IMR-90 (cell line): ENCODE measurements at regions not wholly inside any gene's neighbourhood (a gene's known extent, or its start where the extent isn't known, plus 50 kb on each side); places are given as distances from the start of the nearest gene placed in this dataset.

Source experiments
- ATAC-seq: fragments of 200-7000 bp; cut with Tn5 transposase; 2 replicates; pipeline ENCODE4 v1.9.1; 2020; ENCODE audit warnings: low read depth, mild to moderate bottlenecking, moderate library complexity
- BruUV-seq: library from RNA; stranded (reverse); fragments of 400-500 nt; replicated peaks from 2 replicates; lab custom pipeline; 2021; lab: Mats Ljungman, UMichigan
- CTCF ChIA-PET: fragments of 300-600 bp; formaldehyde crosslinking; extraction: SDS; loops from one replicate; lab custom pipeline; 2021; ENCODE audit warnings: antibody characterized with exemption; lab: Yijun Ruan, JAX
- POLR2A ChIA-PET: fragments of 300-600 bp; sonication (Branson Sonifier 250); formaldehyde crosslinking; loops from one replicate; lab custom pipeline; 2022; ENCODE audit warnings: antibody characterized with exemption; ENCODE audit not compliant: unreplicated experiment; lab: Charles Lee
- DNase-seq: peaks from one replicate; pipeline ENCODE4 v3.0.0; 2013
- H2AFZ ChIP-seq: replicated peaks from 2 replicates; pipeline ENCODE3; 2013; ENCODE audit warnings: low read length, mild to moderate bottlenecking; ENCODE audit not compliant: poor library complexity
- H2AK5ac ChIP-seq: 2 replicates; pipeline ENCODE4 v1.6.1; 2013; ENCODE audit warnings: low read depth, low read length, inconsistent platforms
- H2AK9ac ChIP-seq: replicated peaks from 2 replicates; pipeline ENCODE3; 2013; ENCODE audit warnings: mild to moderate bottlenecking, low read depth, low read length, moderate library complexity; ENCODE audit not compliant: poor library complexity
- H2BK120ac ChIP-seq: 2 replicates; pipeline ENCODE4 v1.6.1; 2013; ENCODE audit warnings: low read depth, low read length, inconsistent platforms
- H2BK15ac ChIP-seq: 3 replicates; pipeline ENCODE4 v1.6.1; 2013; ENCODE audit warnings: low read depth, low read length, inconsistent platforms
- H2BK20ac ChIP-seq: 2 replicates; pipeline ENCODE4 v1.6.1; 2013; ENCODE audit warnings: low read depth, mild to moderate bottlenecking, inconsistent platforms, low read length, moderate library complexity
- H2BK5ac ChIP-seq: 2 replicates; pipeline ENCODE4 v1.6.1; 2013; ENCODE audit warnings: mild to moderate bottlenecking, low read depth, low read length, inconsistent platforms; ENCODE audit not compliant: poor library complexity, severe bottlenecking
- H3K14ac ChIP-seq: replicated peaks from 2 replicates; pipeline ENCODE4 v1.6.1; 2013; ENCODE audit warnings: low read depth, low read length, inconsistent platforms
- H3K18ac ChIP-seq: 2 replicates; pipeline ENCODE4 v1.6.1; 2013; ENCODE audit warnings: low read depth, low read length, control low read depth
- H3K23ac ChIP-seq: 2 replicates; pipeline ENCODE4 v1.6.1; 2013; ENCODE audit warnings: low read depth, low read length, inconsistent platforms
- H3K27ac ChIP-seq: 2 replicates; pipeline ENCODE4 v1.5.1; 2013; ENCODE audit warnings: mild to moderate bottlenecking, control low read depth, low read length; ENCODE audit not compliant: insufficient read depth
- H3K27me3 ChIP-seq: 2 replicates; pipeline ENCODE4 v1.6.1; 2013; ENCODE audit warnings: low read length; ENCODE audit not compliant: control insufficient read depth, insufficient read depth
- H3K36me3 ChIP-seq: 2 replicates; pipeline ENCODE4 v1.6.1; 2013; ENCODE audit warnings: low read length, mixed read lengths; ENCODE audit not compliant: control insufficient read depth, insufficient read depth
- H3K4ac ChIP-seq: 2 replicates; pipeline ENCODE4 v1.6.1; 2013; ENCODE audit warnings: low read depth, low read length, inconsistent platforms
- H3K4me1 ChIP-seq: 2 replicates; pipeline ENCODE4 v1.6.1; 2013; ENCODE audit warnings: low read length, mixed read lengths; ENCODE audit not compliant: control insufficient read depth, insufficient read depth
- H3K4me2 ChIP-seq: 2 replicates; pipeline ENCODE4 v1.6.1; 2013; ENCODE audit warnings: low read depth, mild to moderate bottlenecking, control low read depth, low read length, moderate library complexity
- H3K4me3 ChIP-seq: 2 replicates; pipeline ENCODE4 v1.5.1; 2013; ENCODE audit warnings: low read depth, mild to moderate bottlenecking, control low read depth, low read length, moderate library complexity; ENCODE audit not compliant: insufficient read depth
- H3K56ac ChIP-seq: 2 replicates; pipeline ENCODE4 v1.6.1; 2013; ENCODE audit warnings: low read length, inconsistent platforms; ENCODE audit not compliant: insufficient read depth; ENCODE audit errors: extremely low read depth
- H3K79me1 ChIP-seq, 2 experiments: 2 replicates each; pipeline ENCODE4 v1.6.1; 2013; ENCODE audit warnings: low read length in 2 of 2, inconsistent platforms in 1 of 2, low read depth in 1 of 2
- H3K9ac ChIP-seq: 2 replicates; pipeline ENCODE4 v1.6.1; 2013; ENCODE audit warnings: low read depth, low read length, control low read depth
- H3K9me1 ChIP-seq: 2 replicates; pipeline ENCODE4 v1.6.1; 2013; ENCODE audit warnings: low read length, inconsistent platforms; ENCODE audit not compliant: insufficient read depth
- H3K9me3 ChIP-seq: 2 replicates; pipeline ENCODE4 v1.6.1; 2013; ENCODE audit warnings: low read length; ENCODE audit not compliant: control insufficient read depth, insufficient read depth
- H4K20me1 ChIP-seq: 2 replicates; pipeline ENCODE4 v1.6.1; 2013; ENCODE audit warnings: low read length, inconsistent platforms; ENCODE audit not compliant: insufficient read depth
- H4K5ac ChIP-seq: 2 replicates; pipeline ENCODE4 v1.6.1; 2013; ENCODE audit warnings: mild to moderate bottlenecking, low read depth, low read length, control low read depth
- H4K8ac ChIP-seq, 2 experiments: 2 replicates each; pipeline ENCODE4 v1.6.1; 2013; ENCODE audit warnings: low read depth in 2 of 2, low read length in 2 of 2, control low read depth in 1 of 2, inconsistent platforms in 1 of 2
- H4K91ac ChIP-seq: 2 replicates; pipeline ENCODE4 v1.6.1; 2013; ENCODE audit warnings: low read depth, low read length, inconsistent platforms; ENCODE audit not compliant: insufficient read depth
- BHLHE40 ChIP-seq: fragments of 150-350 bp; IDR thresholded peaks from 2 replicates; pipeline ENCODE4 v1.6.1; 2016; ENCODE audit warnings: mild to moderate bottlenecking, low read depth, low read length
- CHD1 ChIP-seq: IDR thresholded peaks from 2 replicates; pipeline ENCODE4 v1.6.1; 2012; ENCODE audit warnings: low read depth, low read length, improper control_type of control experiment
- FOS ChIP-seq: fragments of 150-350 bp; IDR thresholded peaks from 2 replicates; pipeline ENCODE4 v1.6.1; 2016; ENCODE audit warnings: low read depth, low read length
- MAZ ChIP-seq: IDR thresholded peaks from 2 replicates; pipeline ENCODE4 v1.6.1; 2012; ENCODE audit warnings: low read depth, mild to moderate bottlenecking, low read length, improper control_type of control experiment, moderate library complexity, borderline replicate concordance
- POLR2A ChIP-seq: IDR thresholded peaks from 2 replicates; pipeline ENCODE4 v1.6.1; 2012; ENCODE audit warnings: mild to moderate bottlenecking, low read depth, low read length
- RCOR1 ChIP-seq: IDR thresholded peaks from 2 replicates; pipeline ENCODE4 v1.6.1; 2012; ENCODE audit warnings: mild to moderate bottlenecking, low read length, improper control_type of control experiment; ENCODE audit not compliant: insufficient replicate concordance
- RFX5 ChIP-seq: IDR thresholded peaks from 2 replicates; pipeline ENCODE4 v1.8.0; 2012; ENCODE audit warnings: low read depth, mild to moderate bottlenecking, low read length, moderate library complexity
- WGBS, 2 experiments: methylation state at CpG; one replicate each; pipeline versions ENCODE4 v1.1.5 to v1.1.7; 2013; ENCODE audit warnings: missing lambda C conversion rate in 2 of 2; ENCODE audit not compliant: insufficient read length in 1 of 2; ENCODE audit errors: extremely low coverage in 2 of 2; 5-methylcytosine and 5-hydroxymethylcytosine counted together
- dilution Hi-C: fragments of 300-500 bp; cut with HindIII; formaldehyde crosslinking; loops from one replicate; pipeline ENCODE4 v1.14.3; 2018; ENCODE audit warnings: low sequenced_read_pairs; ENCODE audit not compliant: unreplicated experiment
- in situ Hi-C: fragments of 300-500 bp; cut with MboI; formaldehyde crosslinking; loops from 3 replicates; pipeline ENCODE4 v1.14.3; 2019; ENCODE audit warnings: low sequenced_read_pairs, inconsistent platforms, mixed read lengths
- intact Hi-C: fragments of 100-400 bp; cut with micrococcal nuclease; formaldehyde crosslinking; loops from 2 replicates; pipeline ENCODE4 v1.10.0; 2022
- TF ChIP-seq, protein P1 (sequence below): fragments of 150-350 bp; IDR thresholded peaks from 2 replicates; pipeline ENCODE4 v1.6.1; 2016; ENCODE audit warnings: low read depth, mild to moderate bottlenecking, low read length, moderate library complexity, borderline replicate concordance
- TF ChIP-seq, protein P2 (sequence below): fragments of 150-350 bp; IDR thresholded peaks from 2 replicates; pipeline ENCODE4 v1.6.1; 2017; ENCODE audit warnings: mild to moderate bottlenecking, antibody characterized with exemption, low read length, low read depth

DNA sequence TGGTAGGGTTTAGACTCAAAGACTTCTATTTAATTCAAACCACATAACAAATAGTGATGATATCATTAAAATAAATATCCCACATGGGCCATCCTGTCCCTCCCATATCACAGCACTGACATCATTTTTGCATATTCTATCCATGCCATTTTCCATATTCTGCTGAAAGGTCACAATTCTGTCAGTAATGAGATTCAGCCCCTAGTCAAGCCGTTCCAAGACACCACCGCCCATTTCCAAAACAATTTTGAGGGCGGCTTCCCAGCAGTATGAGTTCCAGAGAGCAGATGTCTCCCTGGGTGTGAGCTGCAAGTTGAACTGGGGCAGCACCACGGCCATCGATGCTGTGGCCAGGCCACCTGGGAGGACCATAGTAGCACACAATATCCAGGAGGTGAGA is 65.1 kb upstream of the PLEKHG1 start:
- ChIA-PET POLR2A (no interaction called here), CTCF (no interaction called here)
- no peak overlapping the region for H4K91ac ChIP-seq
- ATAC-seq (no peak), DNase-seq (no peak)
- no TSS peak for BruUV-seq
- H4K20me1 ChIP-seq, result no peaks in the 10 kb centered on the region
- H2BK15ac ChIP-seq, result no peak overlapping the region
- 67% methylated on average over 1 of the region's 5 CpGs; no CpG with 5 or more reads in 1 of the 2 experiments for WGBS, 2 experiments
- no peak overlapping the region for H3K14ac ChIP-seq
- no peak overlapping the region for H3K4me2 ChIP-seq
- no peak overlapping the region for H3K18ac ChIP-seq
- H3K36me3 ChIP-seq, result no peaks in the 10 kb centered on the region
- H3K27ac ChIP-seq, result no peak overlapping the region
- in situ Hi-C loops (no loop called here), dilution Hi-C loops (no loop called here), intact Hi-C loops (no loop called here)
- no peak overlapping the region for H2BK120ac ChIP-seq
- H3K9me3 ChIP-seq, result no peaks in the 10 kb centered on the region
- H3K79me1 ChIP-seq, result no peaks in the 10 kb centered on the region
- no peak overlapping the region for H2BK5ac ChIP-seq
- no peak overlapping the region for H2AK9ac ChIP-seq
- H3K23ac ChIP-seq, result no peak overlapping the region
- H3K4ac ChIP-seq, result no peak overlapping the region
- no peak overlapping the region for H3K9ac ChIP-seq
- H2BK20ac ChIP-seq, result no peak overlapping the region
- H2AK5ac ChIP-seq, result no peak overlapping the region
- no peaks in the 10 kb centered on the region for H3K4me1 ChIP-seq
- no peak overlapping the region for H3K4me3 ChIP-seq
- no peak overlapping the region for H2AFZ ChIP-seq
- no peaks in the 10 kb centered on the region for H3K9me1 ChIP-seq
- H3K56ac ChIP-seq, result no peak overlapping the region
- H3K27me3 ChIP-seq, result peaks cover 1% of the 10 kb centered on the region; the same call in 1 of the 2 replicates
- TF ChIP-seq, protein P1, sequence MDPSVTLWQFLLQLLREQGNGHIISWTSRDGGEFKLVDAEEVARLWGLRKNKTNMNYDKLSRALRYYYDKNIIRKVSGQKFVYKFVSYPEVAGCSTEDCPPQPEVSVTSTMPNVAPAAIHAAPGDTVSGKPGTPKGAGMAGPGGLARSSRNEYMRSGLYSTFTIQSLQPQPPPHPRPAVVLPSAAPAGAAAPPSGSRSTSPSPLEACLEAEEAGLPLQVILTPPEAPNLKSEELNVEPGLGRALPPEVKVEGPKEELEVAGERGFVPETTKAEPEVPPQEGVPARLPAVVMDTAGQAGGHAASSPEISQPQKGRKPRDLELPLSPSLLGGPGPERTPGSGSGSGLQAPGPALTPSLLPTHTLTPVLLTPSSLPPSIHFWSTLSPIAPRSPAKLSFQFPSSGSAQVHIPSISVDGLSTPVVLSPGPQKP, result no peak
- TF ChIP-seq, protein P2, sequence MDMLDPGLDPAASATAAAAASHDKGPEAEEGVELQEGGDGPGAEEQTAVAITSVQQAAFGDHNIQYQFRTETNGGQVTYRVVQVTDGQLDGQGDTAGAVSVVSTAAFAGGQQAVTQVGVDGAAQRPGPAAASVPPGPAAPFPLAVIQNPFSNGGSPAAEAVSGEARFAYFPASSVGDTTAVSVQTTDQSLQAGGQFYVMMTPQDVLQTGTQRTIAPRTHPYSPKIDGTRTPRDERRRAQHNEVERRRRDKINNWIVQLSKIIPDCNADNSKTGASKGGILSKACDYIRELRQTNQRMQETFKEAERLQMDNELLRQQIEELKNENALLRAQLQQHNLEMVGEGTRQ, result no peak
- TF ChIP-seq MAZ, result no peak
- TF ChIP-seq RCOR1, result no peak
- TF ChIP-seq BHLHE40, result no peak
- no peak for TF ChIP-seq POLR2A
- TF ChIP-seq CHD1, result no peak
- TF ChIP-seq RFX5, result no peak
- TF ChIP-seq FOS, result no peak
- no peak overlapping the region for H4K8ac ChIP-seq
- H4K5ac ChIP-seq, result no peak overlapping the region
